Ovary (tissue), 3 donors: ENCODE measurements at regions not wholly inside any gene's neighbourhood (a gene's known extent, or its start where the extent isn't known, plus 50 kb on each side); places are given as distances from the start of the nearest gene placed in this dataset.

Source experiments
- POLR2A ChIP-seq: fragments of 450-650 bp; IDR thresholded peaks from one replicate; pipeline ENCODE4 v1.6.1; 2017; ENCODE audit warnings: antibody characterized with exemption, mild to moderate bottlenecking, moderate library complexity
- TF ChIP-seq, protein P1 (sequence below), 3 donors: fragments of 450-650 bp in 2 of 3; fragments of 200-600 bp in 1 of 3; IDR thresholded peaks; one replicate each; pipeline versions ENCODE4 v1.5.1 to v1.8.0; 2016 to 2022; ENCODE audit warnings: antibody characterized with exemption in 3 of 3, mild to moderate bottlenecking in 1 of 3
- donor health status: DM: no; HTN: no; CAD: no.

DNA sequence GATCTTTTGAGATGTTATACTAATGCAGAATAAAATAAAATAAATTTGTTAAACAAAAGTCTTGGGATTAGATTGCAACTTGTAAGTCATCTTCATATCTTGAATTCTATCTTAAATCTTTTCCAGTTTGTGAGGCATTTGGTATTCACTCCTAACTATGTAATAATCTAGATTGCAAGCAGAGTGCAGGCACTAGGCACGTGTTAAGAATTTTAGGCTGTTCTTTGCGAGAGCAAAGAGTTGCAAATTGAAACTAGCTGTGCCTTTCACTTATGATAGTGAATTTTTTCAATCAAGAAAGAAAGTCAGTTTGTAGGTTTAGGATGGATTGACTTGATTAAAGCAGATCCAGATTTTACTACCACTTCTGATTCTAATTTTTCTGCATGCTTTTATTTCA is 264.1 kb upstream of the SPRY2 start:
- TF ChIP-seq, protein P1, sequence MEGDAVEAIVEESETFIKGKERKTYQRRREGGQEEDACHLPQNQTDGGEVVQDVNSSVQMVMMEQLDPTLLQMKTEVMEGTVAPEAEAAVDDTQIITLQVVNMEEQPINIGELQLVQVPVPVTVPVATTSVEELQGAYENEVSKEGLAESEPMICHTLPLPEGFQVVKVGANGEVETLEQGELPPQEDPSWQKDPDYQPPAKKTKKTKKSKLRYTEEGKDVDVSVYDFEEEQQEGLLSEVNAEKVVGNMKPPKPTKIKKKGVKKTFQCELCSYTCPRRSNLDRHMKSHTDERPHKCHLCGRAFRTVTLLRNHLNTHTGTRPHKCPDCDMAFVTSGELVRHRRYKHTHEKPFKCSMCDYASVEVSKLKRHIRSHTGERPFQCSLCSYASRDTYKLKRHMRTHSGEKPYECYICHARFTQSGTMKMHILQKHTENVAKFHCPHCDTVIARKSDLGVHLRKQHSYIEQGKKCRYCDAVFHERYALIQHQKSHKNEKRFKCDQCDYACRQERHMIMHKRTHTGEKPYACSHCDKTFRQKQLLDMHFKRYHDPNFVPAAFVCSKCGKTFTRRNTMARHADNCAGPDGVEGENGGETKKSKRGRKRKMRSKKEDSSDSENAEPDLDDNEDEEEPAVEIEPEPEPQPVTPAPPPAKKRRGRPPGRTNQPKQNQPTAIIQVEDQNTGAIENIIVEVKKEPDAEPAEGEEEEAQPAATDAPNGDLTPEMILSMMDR (IDR thresholded peaks at IDR 0.05), result no peak
- TF ChIP-seq POLR2A, result no peak
